Upper lobe of left lung (tissue), 6 donors: ENCODE measurements at regions not wholly inside any gene's neighbourhood (a gene's known extent, or its start where the extent isn't known, plus 50 kb on each side); places are given as distances from the start of the nearest gene placed in this dataset.

Experiments used
- ATAC-seq, 2 donors: fragments of 200-7000 bp; cut with Tn5 transposase; one replicate each; pipeline ENCODE4 v1.9.1; 2022; ENCODE audit warnings: mild to moderate bottlenecking in 2 of 2, moderate library complexity in 2 of 2; ENCODE audit not compliant: low FRiP score in 2 of 2
- DNase-seq, 2 donors: peaks; one replicate each; pipeline ENCODE4 v3.0.0-alpha.2; 2019 to 2020
- H3K27ac ChIP-seq, 4 donors: fragments of 200-600 bp; sonication (generic); one replicate each; pipeline ENCODE4 v1.5.1; 2016 to 2019
- H3K27me3 ChIP-seq, 4 donors: fragments of 200-600 bp; sonication (generic); one replicate each; pipeline ENCODE4 v1.5.1; 2017 to 2019
- H3K36me3 ChIP-seq, 4 donors: fragments of 200-600 bp; sonication (generic); one replicate each; pipeline ENCODE4 v1.5.1; 2016 to 2019
- H3K4me1 ChIP-seq, 4 donors: fragments of 200-600 bp; sonication (generic); one replicate each; pipeline ENCODE4 v1.5.1; 2018 to 2019
- H3K4me3 ChIP-seq, 4 donors: fragments of 200-600 bp; sonication (generic); one replicate each; pipeline ENCODE4 v1.5.1; 2017 to 2019; ENCODE audit warnings: mild to moderate bottlenecking in 2 of 4, moderate library complexity in 1 of 4
- H3K9me3 ChIP-seq, 4 donors: fragments of 200-600 bp; sonication (generic); one replicate each; pipeline ENCODE4 v1.5.1; 2018 to 2019
- CTCF ChIP-seq, 6 experiments: fragments of 450-650 bp in 4 of 6; fragments of 200-600 bp in 2 of 6; sonication (generic) in 2 of 6; IDR thresholded peaks; one replicate each; pipeline ENCODE4 v1.5.1; 2016 to 2019; ENCODE audit warnings: antibody characterized with exemption in 6 of 6
- EP300 ChIP-seq, 4 donors: sonication (generic); formaldehyde crosslinking; IDR thresholded peaks; one replicate each; pipeline ENCODE4 v1.5.1; 2017; ENCODE audit warnings: antibody characterized with exemption in 4 of 4, control low read depth in 2 of 4
- POLR2A ChIP-seq, 4 donors: fragments of 450-650 bp; IDR thresholded peaks; one replicate each; pipeline ENCODE4 v1.5.1; 2016 to 2017; ENCODE audit warnings: antibody characterized with exemption in 4 of 4, mild to moderate bottlenecking in 2 of 4
- POLR2AphosphoS5 ChIP-seq, 2 donors: sonication (generic); formaldehyde crosslinking; IDR thresholded peaks; one replicate each; pipeline ENCODE4 v1.5.1; 2017; ENCODE audit warnings: antibody characterized with exemption in 2 of 2
- WGBS, 2 donors: methylation state at CpG; one replicate each; pipeline ENCODE4 v1.1.5; 2017 to 2018; 5-methylcytosine and 5-hydroxymethylcytosine counted together
- donor health status: DM: no; HTN: no; CAD: no; lungs with moderate emphysema.
- donor health status: DM: no; HTN: yes; CAD: no; lungs with severe emphysema.

DNA sequence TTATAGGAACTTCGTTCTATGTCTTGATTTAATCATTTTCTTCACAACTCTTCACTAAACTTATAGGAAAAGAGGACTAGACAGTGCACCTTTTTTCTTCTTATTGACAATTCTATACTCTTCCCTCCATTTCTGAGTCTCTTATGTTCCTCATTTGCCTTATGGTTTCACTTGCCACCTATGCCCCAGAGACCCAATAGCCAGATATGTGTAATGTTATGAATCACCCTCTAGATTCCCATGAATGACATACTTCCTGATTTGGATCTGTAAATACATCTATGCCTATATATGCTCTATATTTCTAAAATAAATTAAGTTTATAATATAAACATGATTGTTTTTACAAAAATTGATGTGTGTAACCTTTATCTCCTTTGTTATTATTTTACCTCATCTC, 514.1 kb upstream of the MEF2C start:
- Histone ChIP-seq H3K4me3 (no peak overlapping the region), H3K4me1 (peaks cover 0 to 14% (median 9%) of the 10 kb centered on the region in 4 donors), H3K27ac (peak overlapping the region; percentile 50 to 73 (median 70)), H3K9me3 (no peaks in the 10 kb centered on the region), H3K27me3 (no peaks in the 10 kb centered on the region), H3K36me3 (no peaks in the 10 kb centered on the region)
- TF ChIP-seq POLR2A (IDR thresholded peaks at IDR 0.05) (no peak), EP300 (IDR thresholded peaks at IDR 0.05) (no peak), POLR2AphosphoS5 (IDR thresholded peaks at IDR 0.05) (no peak), CTCF (IDR thresholded peaks at IDR 0.05) (no peak)
- no peak for DNase-seq
- ATAC-seq: peak in 1 of 2 donors; percentile 82
- WGBS, 2 donors: 56 to 63% methylated on average over 1 of the region's 1 CpG

- peak; percentile 61 to 86 for ATAC-seq
- DNase-seq: peak in 1 of 2 donors; percentile 32
- Histone ChIP-seq H3K36me3 (no peaks in the 10 kb centered on the region), H3K9me3 (no peaks in the 10 kb centered on the region), H3K27me3 (no peaks in the 10 kb centered on the region), H3K27ac (peak overlapping the region; percentile 50 to 73 (median 70)), H3K4me3 (no peak overlapping the region), H3K4me1 (peaks cover 0 to 14% (median 9%) of the 10 kb centered on the region in 4 donors)
- TF ChIP-seq POLR2A (IDR thresholded peaks at IDR 0.05) (no peak), EP300 (IDR thresholded peaks at IDR 0.05) (no peak), POLR2AphosphoS5 (IDR thresholded peaks at IDR 0.05) (no peak), CTCF (IDR thresholded peaks at IDR 0.05) (no peak)
- 8 to 15% methylated on average over 2 of the region's 2 CpGs for WGBS, 2 donors
These were observed 513.4 kb upstream of the MEF2C start for GRCh38 chr5:89396278-89396954.

- H3K27ac ChIP-seq: peak overlapping the region in 2 of 4 donors; percentile 50 to 72
- no peak for ATAC-seq
These were observed 512.1 kb upstream of the MEF2C start for GRCh38 chr5:89395111-89395510.

DNA sequence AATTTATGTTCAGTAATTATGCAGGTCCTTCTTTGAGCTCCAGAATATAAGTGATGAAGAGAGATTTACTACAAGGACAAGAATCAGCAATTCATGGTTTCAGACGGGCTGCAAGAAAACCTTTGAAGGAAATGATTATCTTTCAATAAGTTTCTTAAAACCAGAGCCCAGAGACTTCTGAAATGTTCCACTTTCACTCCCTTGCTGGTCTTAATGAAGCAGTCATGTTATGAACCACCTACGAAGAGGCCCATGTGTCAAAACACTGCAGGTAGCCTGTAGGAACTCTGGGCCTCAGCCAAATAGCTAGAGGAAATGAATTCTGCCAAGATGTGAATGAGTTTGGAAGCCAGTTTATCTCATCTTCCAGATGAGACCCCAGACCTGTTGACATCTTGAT, 505.9 kb upstream of the MEF2C start:
- Histone ChIP-seq H3K4me1 (no peaks in the 10 kb centered on the region), H3K9me3 (no peaks in the 10 kb centered on the region), H3K36me3 (no peaks in the 10 kb centered on the region), H3K27ac (no peak overlapping the region), H3K27me3 (no peaks in the 10 kb centered on the region), H3K4me3 (no peak overlapping the region)
- no peak for TF ChIP-seq POLR2A (IDR thresholded peaks at IDR 0.05)
- TF ChIP-seq EP300 (IDR thresholded peaks at IDR 0.05): no peak
- no peak for TF ChIP-seq POLR2AphosphoS5 (IDR thresholded peaks at IDR 0.05)
- no peak for TF ChIP-seq CTCF (IDR thresholded peaks at IDR 0.05)
- DNase-seq (no peak), ATAC-seq (no peak)
- 82 to 86% methylated on average over 2 of the region's 2 CpGs for WGBS, 2 donors

More at GRCh38 chr5:89395111-89395510, 512.1 kb upstream of the MEF2C start:
- H3K4me3 ChIP-seq: no peak overlapping the region
- H3K9me3 ChIP-seq: no peaks in the 10 kb centered on the region
- H3K36me3 ChIP-seq: no peaks in the 10 kb centered on the region
- H3K27me3 ChIP-seq: no peaks in the 10 kb centered on the region
- H3K4me1 ChIP-seq: peaks cover 0 to 14% (median 9%) of the 10 kb centered on the region in 4 donors
- TF ChIP-seq POLR2A (IDR thresholded peaks at IDR 0.05): no peak
- no peak for DNase-seq

DNA sequence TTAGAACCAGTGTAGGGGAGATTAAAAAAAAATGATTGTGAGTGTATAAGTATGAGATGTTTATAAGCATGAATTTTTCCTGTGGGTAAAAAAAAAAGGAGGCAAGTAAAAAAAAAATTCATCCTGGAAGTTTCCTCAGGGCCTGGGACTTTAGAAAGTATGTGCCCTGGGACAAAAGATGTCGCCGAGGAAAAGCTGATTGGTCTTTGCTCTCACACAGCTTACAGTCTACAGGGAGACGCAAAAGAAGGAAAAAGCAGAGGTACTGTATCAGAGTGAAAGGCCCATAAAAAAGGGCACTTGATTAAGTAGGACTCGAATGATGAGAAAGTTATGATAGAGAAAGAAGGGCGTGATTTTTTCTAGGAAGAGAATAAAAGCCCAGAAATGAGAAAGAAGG, 501.4 kb upstream of the MEF2C start:
- Histone ChIP-seq H3K36me3 (no peaks in the 10 kb centered on the region), H3K27ac (no peak overlapping the region)
- no peak for ATAC-seq

More for the DNA sequence above, 501.4 kb upstream of the MEF2C start:
- Histone ChIP-seq H3K27me3 (no peaks in the 10 kb centered on the region), H3K4me1 (no peaks in the 10 kb centered on the region), H3K9me3 (no peaks in the 10 kb centered on the region), H3K4me3 (no peak overlapping the region)
- DNase-seq: no peak
- TF ChIP-seq POLR2AphosphoS5 (IDR thresholded peaks at IDR 0.05): no peak
- no peak for TF ChIP-seq POLR2A (IDR thresholded peaks at IDR 0.05)
- TF ChIP-seq CTCF (IDR thresholded peaks at IDR 0.05): no peak
- no peak for TF ChIP-seq EP300 (IDR thresholded peaks at IDR 0.05)
- 89 to 93% methylated on average over 5 of the region's 5 CpGs for WGBS, 2 donors
